Activated T-cell treated with anti-CD3 and anti-CD28 coated beads for 1 hour (primary cell): ENCODE measurements at regions not wholly inside any gene's neighbourhood (a gene's known extent, or its start where the extent isn't known, plus 50 kb on each side); places are given as distances from the start of the nearest gene placed in this dataset.
"Not testable (repeated sequence)": the region's sequence is repeated elsewhere in the genome, so short reads cannot be mapped to it uniquely, and the experiment has no call there.

Source experiments
- DNase-seq: peaks from one replicate; pipeline ENCODE4 v3.0.0-alpha.2; 2020; ENCODE audit warnings: low read depth

- no peak for DNase-seq
Observed at GRCh38 chr10:63921908-63922467, 400.8 kb downstream of the REEP3 start.

- no peak for DNase-seq
Observed at GRCh38 chr10:63922468-63923284, 401.5 kb downstream of the REEP3 start.

- DNase-seq: no peak
Observed at GRCh38 chr10:63929831-63930467, 408.7 kb downstream of the REEP3 start.

DNA sequence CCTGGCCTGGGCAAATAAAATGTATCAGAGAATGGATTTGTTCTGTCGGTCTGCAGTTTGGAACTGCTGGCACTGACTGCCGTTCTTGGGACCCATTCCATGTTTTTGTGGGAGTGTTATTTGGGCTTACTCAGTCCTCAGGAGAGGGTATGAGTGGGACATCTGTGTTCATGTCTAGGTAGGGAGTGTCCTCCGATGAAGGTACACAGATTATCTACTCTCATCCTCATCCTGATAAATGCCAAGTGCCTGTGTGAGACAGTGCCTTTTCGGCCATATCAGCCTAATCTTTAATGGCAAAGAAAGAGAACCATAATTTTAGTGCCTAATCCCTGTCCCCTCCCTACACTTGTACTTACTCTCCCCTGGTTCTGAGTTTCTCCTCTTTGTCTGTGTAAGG, 409.4 kb downstream of the REEP3 start:
- no peak for DNase-seq

GRCh38 chr10:63935705-63936104, 414.5 kb downstream of the REEP3 start:
- DNase-seq: no peak

- DNase-seq: no peak
Observed at GRCh38 chr10:63940277-63940922, 419.2 kb downstream of the REEP3 start.

- no peak for DNase-seq
Observed at GRCh38 chr10:63964406-63964805, 443.2 kb downstream of the REEP3 start.

- DNase-seq: no peak
Observed at GRCh38 chr10:63965846-63966245, 444.6 kb downstream of the REEP3 start.

- no peak for DNase-seq
Observed at GRCh38 chr10:63972949-63973827, 452.0 kb downstream of the REEP3 start.

GRCh38 chr10:63976538-63976937, 455.3 kb downstream of the REEP3 start:
- DNase-seq: no peak

DNA sequence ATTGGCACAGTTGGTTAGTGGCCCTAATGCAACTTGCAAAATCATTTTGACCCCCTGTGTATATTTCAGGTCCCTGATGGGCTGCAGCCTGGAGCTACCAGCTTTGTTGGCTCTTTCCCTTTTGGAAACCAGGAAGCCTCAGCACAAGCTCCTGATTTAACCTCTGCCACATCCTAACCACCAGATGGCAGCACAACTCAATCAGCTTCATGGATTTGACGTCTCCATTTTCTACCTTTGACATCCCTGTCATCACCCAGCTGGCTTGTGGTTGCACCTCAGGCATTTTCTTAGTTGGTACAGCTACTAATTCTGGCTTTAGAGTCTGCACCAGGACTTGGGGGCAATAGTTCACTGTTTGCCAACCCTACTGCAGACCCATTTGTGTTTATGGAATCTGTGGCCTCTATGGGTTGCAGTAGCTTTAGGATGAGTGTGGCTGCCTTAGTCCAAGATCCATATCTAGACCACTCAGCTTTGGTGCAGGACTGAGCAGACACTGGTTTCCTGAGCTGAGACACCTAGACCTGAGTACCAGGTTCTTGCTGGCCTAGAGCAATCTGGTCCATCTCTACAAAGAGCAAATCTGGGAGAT, 456.2 kb downstream of the REEP3 start:
- no peak for DNase-seq

DNA sequence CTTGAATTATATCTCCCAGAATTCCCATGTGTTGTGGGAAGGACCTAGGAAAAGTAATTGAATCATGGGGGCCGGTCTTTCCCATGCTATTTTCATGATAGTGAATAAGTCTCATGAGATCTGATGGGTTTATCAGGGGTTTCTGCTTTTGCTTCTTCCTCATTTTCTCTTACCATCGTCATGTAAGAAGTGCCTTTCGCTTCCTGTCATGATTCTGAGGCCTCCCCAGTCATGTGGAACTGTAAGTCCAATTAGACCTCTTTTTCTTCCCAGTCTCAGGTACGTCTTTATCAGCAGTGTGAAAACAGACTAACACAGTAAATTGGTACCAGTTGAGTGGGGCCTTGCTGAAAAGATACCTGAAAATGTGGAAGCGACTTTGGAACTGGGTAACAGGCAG, 459.7 kb downstream of the REEP3 start:
- DNase-seq: not testable (repeated sequence)

- not testable (repeated sequence) for DNase-seq
Observed at GRCh38 chr10:63984061-63984460, 462.9 kb downstream of the REEP3 start.

DNA sequence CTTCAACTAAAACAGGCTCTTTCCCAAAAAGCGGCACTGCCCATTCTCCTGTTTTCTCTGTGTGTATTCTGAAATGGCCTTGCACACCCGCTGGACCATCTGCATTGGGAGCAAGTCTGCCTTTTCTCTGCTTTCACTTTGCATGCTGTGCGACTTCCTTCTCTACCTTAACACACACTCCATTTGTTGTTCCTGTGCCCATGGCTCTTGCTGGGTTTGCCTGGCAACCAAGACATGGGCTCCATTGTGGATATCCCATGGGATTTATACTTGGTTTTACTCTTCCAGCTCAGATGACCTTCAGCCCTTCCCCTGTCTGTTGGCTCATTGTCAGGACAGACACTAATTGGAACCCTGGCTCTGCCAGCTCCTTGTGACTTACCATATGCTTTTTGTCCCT, 465.3 kb downstream of the REEP3 start:
- no peak for DNase-seq

- no peak for DNase-seq
Observed at GRCh38 chr10:63987212-63987611, 466.0 kb downstream of the REEP3 start.

GRCh38 chr10:63994371-63994770, 473.2 kb downstream of the REEP3 start:
- DNase-seq: no peak

DNA sequence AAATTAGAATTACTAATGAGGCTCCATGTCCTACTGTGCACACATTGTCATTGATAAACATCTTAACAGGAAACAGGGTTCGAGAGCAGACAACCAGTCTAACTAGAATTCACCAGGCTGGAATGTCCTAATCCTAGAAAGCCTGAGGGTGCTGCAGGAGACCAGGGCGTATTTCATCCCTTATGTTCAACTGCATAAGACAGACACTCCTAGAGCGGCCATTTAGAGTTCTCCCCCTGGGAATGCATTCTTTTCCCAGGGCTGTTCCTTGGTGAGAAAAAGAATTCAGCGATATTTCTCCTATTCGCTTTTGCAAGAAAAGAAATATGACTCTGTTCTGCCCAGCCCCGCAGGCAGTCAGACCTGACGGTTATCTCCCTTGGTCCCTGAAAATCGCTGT, 486.0 kb downstream of the REEP3 start:
- no peak for DNase-seq

- no peak for DNase-seq
Observed at GRCh38 chr10:64010711-64011110, 489.5 kb downstream of the REEP3 start.

DNA sequence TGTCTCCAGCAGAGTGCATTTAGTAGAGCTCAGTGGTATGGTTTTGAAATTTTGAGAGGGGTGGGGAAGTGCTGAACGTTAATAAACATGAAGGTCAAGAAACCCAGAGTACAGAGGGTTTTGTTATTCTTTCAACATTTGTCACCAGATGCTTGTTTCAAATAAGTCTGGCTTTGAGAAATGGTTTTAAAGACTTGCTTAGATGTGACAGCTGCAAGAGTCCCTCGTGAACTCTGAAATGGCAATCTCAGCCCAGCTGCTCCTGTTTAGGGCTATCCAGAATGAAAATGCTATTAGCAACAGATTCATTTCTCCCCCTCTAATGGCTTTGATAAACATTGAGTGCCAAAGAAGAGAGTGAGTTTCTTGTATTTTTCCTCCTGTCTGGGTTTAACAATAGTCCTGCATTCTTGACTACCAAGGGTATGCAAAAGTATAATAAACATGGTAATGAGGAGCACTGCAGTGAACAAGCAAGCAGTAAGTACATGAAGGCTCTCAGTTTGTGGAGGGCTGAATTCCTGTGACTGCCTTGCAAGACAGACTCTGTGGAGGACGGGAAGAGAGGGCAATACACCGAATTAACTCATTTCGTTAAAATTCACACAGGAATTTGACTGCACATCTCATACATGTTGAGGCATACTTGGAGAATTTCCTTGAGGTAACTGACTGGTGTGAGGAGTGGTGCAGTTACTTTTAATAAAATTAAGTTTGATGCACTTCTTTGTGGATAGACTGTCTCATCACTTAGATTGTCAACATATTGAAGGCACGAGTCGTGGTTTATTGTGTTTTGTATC, 490.9 kb downstream of the REEP3 start:
- DNase-seq: no peak

DNA sequence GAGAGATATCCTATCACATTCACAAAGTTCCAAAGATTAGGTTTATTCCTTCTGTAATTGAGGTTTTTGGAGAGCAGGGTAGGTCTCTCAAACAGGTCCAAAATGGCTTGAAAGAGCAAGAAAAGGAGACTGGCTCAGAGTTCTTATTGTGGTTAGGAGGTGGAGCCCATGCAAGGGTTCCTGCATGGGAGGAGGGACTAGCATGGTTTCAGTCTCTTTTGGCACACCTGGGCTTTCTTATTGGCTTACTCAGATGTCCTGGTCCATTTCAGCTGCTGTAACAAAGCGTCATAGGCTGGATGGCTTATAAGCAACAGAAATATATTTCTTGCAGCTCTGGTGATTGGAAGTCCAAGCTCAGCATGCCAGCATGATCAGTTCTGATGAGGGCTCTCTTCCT, 493.1 kb downstream of the REEP3 start:
- DNase-seq: no peak
